ENCODE measurements at regions not wholly inside any gene's neighbourhood (a gene's known extent, or its start where the extent isn't known, plus 50 kb on each side); places are given as distances from the start of the nearest gene placed in this dataset.

- TF ChIP-seq CTCF (IDR thresholded peaks at IDR 0.05; ENCODE audit: borderline replicate concordance, extremely low read depth, low read length, poor library complexity, severe bottlenecking) (no peak), EZH2 (IDR thresholded peaks at IDR 0.05; ENCODE audit: borderline replicate concordance, low read depth, low read length, severe bottlenecking) (no peak)
Observed at GRCh38 chr5:72588640-72589039, 81.4 kb upstream of the ZNF366 start.
